ENCODE measurements at regions not wholly inside any gene's neighbourhood (a gene's known extent, or its start where the extent isn't known, plus 50 kb on each side); places are given as distances from the start of the nearest gene placed in this dataset.

DNA sequence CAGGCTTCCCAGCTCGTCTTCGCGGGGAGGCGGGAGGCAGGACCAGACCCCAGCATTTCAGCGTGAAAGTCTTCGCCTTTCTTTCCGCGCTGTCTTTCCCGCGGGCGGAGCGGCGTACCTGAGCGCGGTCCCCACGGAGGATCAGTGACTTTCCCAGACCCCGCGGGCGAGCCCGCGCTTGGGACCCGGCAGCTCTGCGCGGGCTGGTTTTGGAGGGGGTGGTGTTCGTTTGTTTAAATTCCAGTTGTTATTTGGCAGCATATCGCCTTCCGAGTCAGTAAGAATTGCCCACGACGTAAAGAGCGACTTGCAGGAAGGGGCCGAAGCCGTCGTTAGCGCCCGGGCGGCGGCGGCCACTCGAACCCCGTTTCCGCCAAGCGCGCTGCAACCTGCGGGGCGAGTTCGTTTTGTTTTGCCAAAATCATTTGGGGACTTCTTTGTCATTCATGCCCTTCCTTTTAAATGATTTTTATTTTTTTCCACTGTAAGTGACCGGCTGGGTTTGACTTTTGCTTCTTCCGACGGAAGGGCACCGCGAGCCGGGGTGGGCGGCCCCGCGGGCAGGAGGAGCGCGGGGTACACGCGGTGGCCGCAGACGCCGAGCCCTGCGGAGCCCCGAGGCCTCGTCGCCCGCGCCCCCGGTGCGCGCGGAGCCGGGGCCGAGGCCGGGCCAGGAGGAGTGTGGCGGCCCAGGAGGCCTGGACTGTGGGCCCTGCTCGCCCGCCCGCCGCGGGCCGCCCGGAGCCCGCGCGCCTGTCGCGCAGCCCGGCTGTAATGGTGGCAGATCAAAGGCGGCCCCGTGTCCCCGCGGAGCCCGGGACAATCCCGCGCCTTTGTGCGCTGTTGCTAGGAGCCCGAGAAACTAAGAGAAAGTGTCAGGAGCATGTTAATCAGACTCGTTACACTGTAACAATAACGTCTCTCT is 75.9 kb downstream of the ZIC5 start:
- no peaks in the 10 kb centered on the region for H3K36me3 ChIP-seq
- DNase-seq: no peak
- H3K4me1 ChIP-seq: peaks cover 0 to 20% (median 10%) of the 10 kb centered on the region in 3 donors
- H3K9me3 ChIP-seq: no peaks in the 10 kb centered on the region
- H3K4me3 ChIP-seq: peak overlapping the region; percentile 23 to 66 (median 42)
- intact Hi-C loops (cut with DNase I): no loop called here
- peaks cover 6 to 77% (median 13%) of the 10 kb centered on the region in 4 donors for H3K27me3 ChIP-seq
- WGBS, 2 donors: 6% methylated on average over 20 to 46 of the region's 100 CpGs
- TF ChIP-seq POLR2A (IDR thresholded peaks at IDR 0.05): no peak
- TF ChIP-seq CTCF (IDR thresholded peaks at IDR 0.05): no peak
- no peak overlapping the region for H3K27ac ChIP-seq

GRCh38 chr13:99894840-99895443 is 76.6 kb downstream of the ZIC5 start:
- no peak for DNase-seq
- WGBS, 2 donors: 3 to 4% methylated on average over 19 to 21 of the region's 33 CpGs
- no peak for TF ChIP-seq CTCF (IDR thresholded peaks at IDR 0.05)
- no peak for TF ChIP-seq POLR2A (IDR thresholded peaks at IDR 0.05)
- Histone ChIP-seq H3K4me1 (peaks cover 0 to 20% (median 10%) of the 10 kb centered on the region in 3 donors), H3K4me3 (peak overlapping the region; percentile 23 to 66 (median 42)), H3K9me3 (no peaks in the 10 kb centered on the region), H3K27ac (no peak overlapping the region), H3K36me3 (no peaks in the 10 kb centered on the region), H3K27me3 (peaks cover 6 to 69% (median 13%) of the 10 kb centered on the region in 4 donors)
- intact Hi-C loops (cut with DNase I): no loop called here

- TF ChIP-seq CTCF (IDR thresholded peaks at IDR 0.05) (no peak), POLR2A (IDR thresholded peaks at IDR 0.05) (no peak)
- 69 to 76% methylated on average over 10 to 12 of the region's 13 CpGs for WGBS, 2 donors
- H3K4me3 ChIP-seq: peak overlapping the region in 2 of 4 donors; percentile 48 to 66
- H3K36me3 ChIP-seq: no peaks in the 10 kb centered on the region
- peaks cover 0 to 20% (median 10%) of the 10 kb centered on the region in 3 donors for H3K4me1 ChIP-seq
- H3K27ac ChIP-seq: no peak overlapping the region
- H3K9me3 ChIP-seq: no peaks in the 10 kb centered on the region
- DNase-seq: no peak
- H3K27me3 ChIP-seq: peaks cover 6 to 63% (median 13%) of the 10 kb centered on the region in 4 donors
- intact Hi-C loops (cut with DNase I): no loop called here
Observed at GRCh38 chr13:99894105-99894839, 77.3 kb downstream of the ZIC5 start.

DNA sequence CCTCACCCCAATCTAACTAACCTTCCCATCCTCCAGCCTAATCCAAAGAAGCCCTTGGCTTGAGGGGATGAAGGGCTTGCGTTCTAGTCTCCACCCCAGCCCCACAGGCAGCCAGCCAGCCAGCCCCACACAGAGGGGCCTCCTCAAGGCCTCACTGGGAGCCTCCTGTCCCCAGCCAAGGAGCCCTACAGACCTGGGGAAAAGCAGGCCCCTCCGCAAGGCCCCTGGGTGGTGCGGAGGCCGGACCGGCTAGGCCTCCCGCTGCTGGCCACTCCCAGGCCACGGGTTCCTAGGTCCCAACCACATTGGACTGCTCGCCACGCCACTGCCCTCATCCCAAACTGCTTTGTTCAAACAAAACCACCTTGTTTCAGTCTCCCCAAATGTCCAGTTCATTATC is 78.0 kb downstream of the ZIC5 start:
- 89% methylated on average over 8 of the region's 9 CpGs; no CpG with 5 or more reads in 1 of the 2 donors for WGBS, 2 donors
- peaks cover 6 to 56% (median 13%) of the 10 kb centered on the region in 4 donors for H3K27me3 ChIP-seq
- TF ChIP-seq POLR2A (IDR thresholded peaks at IDR 0.05) (no peak), CTCF (IDR thresholded peaks at IDR 0.05) (no peak)
- H3K4me1 ChIP-seq: peaks cover 0 to 20% (median 10%) of the 10 kb centered on the region in 3 donors
- intact Hi-C loops (cut with DNase I): no loop called here
- no peak overlapping the region for H3K4me3 ChIP-seq
- H3K27ac ChIP-seq: no peak overlapping the region
- no peaks in the 10 kb centered on the region for H3K9me3 ChIP-seq
- DNase-seq: no peak
- no peaks in the 10 kb centered on the region for H3K36me3 ChIP-seq
